CD14-positive monocyte (primary cell): ENCODE measurements at regions not wholly inside any gene's neighbourhood (a gene's known extent, or its start where the extent isn't known, plus 50 kb on each side); places are given as distances from the start of the nearest gene placed in this dataset.

Experiments
- DNase-seq, 3 donors: peaks; one replicate each; pipeline ENCODE4 v3.0.0-alpha.2; 2011 to 2022
- H2AFZ ChIP-seq: 2 replicates; pipeline ENCODE4 v1.6.0; 2012; ENCODE audit warnings: mild to moderate bottlenecking, low read depth, low read length, inconsistent platforms; ENCODE audit not compliant: insufficient read depth, poor library complexity, severe bottlenecking
- H3K27ac ChIP-seq, 2 donors: 1 replicate in 1 of 2; 2 replicates in 1 of 2; pipeline ENCODE4 v1.5.1; 2012 to 2013; ENCODE audit warnings: low read length in 2 of 2, control low read depth in 1 of 2, inconsistent platforms in 1 of 2, low read depth in 1 of 2, mild to moderate bottlenecking in 1 of 2
- H3K27me3 ChIP-seq, 2 donors: one replicate each; pipeline versions ENCODE4 v1.6.0 to v1.6.1; 2011 to 2013; ENCODE audit warnings: low read length in 2 of 2; ENCODE audit not compliant: control insufficient read depth in 2 of 2, insufficient read depth in 2 of 2
- H3K36me3 ChIP-seq, 2 donors: replicated peaks in 1 of 2; 1 replicate in 1 of 2; 2 replicates in 1 of 2; pipeline versions ENCODE4 v1.5.1 to v1.6.1; 2012 to 2013; ENCODE audit warnings: low read length in 2 of 2, control low read depth in 1 of 2, inconsistent platforms in 1 of 2, mild to moderate bottlenecking in 1 of 2; ENCODE audit not compliant: insufficient read depth in 2 of 2, control insufficient read depth in 1 of 2
- H3K4me1 ChIP-seq, 2 donors: 1 replicate in 1 of 2; 2 replicates in 1 of 2; pipeline versions ENCODE4 v1.5.1 to v1.6.1; 2012 to 2013; ENCODE audit warnings: low read length in 2 of 2, control low read depth in 1 of 2, inconsistent platforms in 1 of 2, mild to moderate bottlenecking in 1 of 2, moderate library complexity in 1 of 2; ENCODE audit not compliant: insufficient read depth in 2 of 2, control insufficient read depth in 1 of 2
- H3K4me2 ChIP-seq: replicated peaks from 2 replicates; pipeline ENCODE3; 2012; ENCODE audit warnings: low read length, moderate library complexity, mild to moderate bottlenecking; ENCODE audit not compliant: poor library complexity, severe bottlenecking; ENCODE audit errors: extremely low read depth
- H3K4me3 ChIP-seq, 3 experiments: fragments of 200-600 bp in 1 of 3; sonication (generic) in 1 of 3; replicated peaks in 1 of 3; 1 replicate in 2 of 3; 2 replicates in 1 of 3; pipeline ENCODE4 v1.5.1; 2011 to 2013; ENCODE audit warnings: low read length in 3 of 3, mild to moderate bottlenecking in 3 of 3, control low read depth in 2 of 3, low read depth in 2 of 3, inconsistent platforms in 1 of 3, moderate library complexity in 1 of 3
- H3K79me2 ChIP-seq: 2 replicates; pipeline ENCODE4 v1.6.0; 2012; ENCODE audit warnings: mild to moderate bottlenecking, control low read depth, inconsistent platforms, low read length, moderate library complexity; ENCODE audit not compliant: insufficient read depth
- H3K9ac ChIP-seq: 2 replicates; pipeline ENCODE4 v1.6.0; 2017; ENCODE audit warnings: low read length, mild to moderate bottlenecking; ENCODE audit not compliant: insufficient read depth, poor library complexity, severe bottlenecking
- H3K9me3 ChIP-seq, 2 donors: replicated peaks in 1 of 2; 1 replicate in 1 of 2; 2 replicates in 1 of 2; pipeline versions ENCODE4 v1.5.1 to v1.6.1; 2012 to 2013; ENCODE audit warnings: low read length in 2 of 2, control low read depth in 1 of 2; ENCODE audit not compliant: control insufficient read depth in 1 of 2, insufficient read depth in 1 of 2
- H4K20me1 ChIP-seq: 2 replicates; pipeline ENCODE4 v1.6.0; 2012; ENCODE audit warnings: mild to moderate bottlenecking, low read length, control low read depth, moderate library complexity; ENCODE audit not compliant: insufficient read depth
- H3K27ac Mint-ChIP-seq, 7 donors: one replicate each; pipeline ENCODE4 v1.8.0; 2020; ENCODE audit warnings: mild to moderate bottlenecking in 7 of 7, mixed read lengths in 7 of 7, moderate library complexity in 6 of 7, inconsistent platforms in 2 of 7
- H3K27me3 Mint-ChIP-seq, 3 donors: one replicate each; pipeline ENCODE4 v1.8.0; 2021 to 2022; ENCODE audit warnings: low read depth in 3 of 3, mild to moderate bottlenecking in 3 of 3, mixed read lengths in 3 of 3, moderate library complexity in 3 of 3, inconsistent platforms in 1 of 3
- H3K36me3 Mint-ChIP-seq, 2 donors: one replicate each; pipeline ENCODE4 v1.8.0; 2020; ENCODE audit warnings: mixed read lengths in 2 of 2, inconsistent platforms in 1 of 2, mild to moderate bottlenecking in 1 of 2
- H3K4me1 Mint-ChIP-seq: one replicate; pipeline ENCODE4 v1.8.0; 2020; ENCODE audit warnings: mild to moderate bottlenecking, mixed read lengths
- H3K4me3 Mint-ChIP-seq, 2 donors: one replicate each; pipeline ENCODE4 v1.8.0; 2020; ENCODE audit warnings: mild to moderate bottlenecking in 2 of 2, mixed read lengths in 2 of 2, moderate library complexity in 1 of 2
- H3K9me3 Mint-ChIP-seq, 7 donors: one replicate each; pipeline ENCODE4 v1.8.0; 2020 to 2022; ENCODE audit warnings: mixed read lengths in 7 of 7, mild to moderate bottlenecking in 6 of 7, moderate library complexity in 6 of 7, inconsistent platforms in 2 of 7
- WGBS: methylation state at CpG from one replicate; pipeline ENCODE4 v1.1.5; 2013; ENCODE audit warnings: missing lambda C conversion rate; ENCODE audit not compliant: insufficient coverage; 5-methylcytosine and 5-hydroxymethylcytosine counted together
- intact Hi-C, 2 donors: fragments of 100-400 bp; cut with micrococcal nuclease; formaldehyde crosslinking; loops; one replicate each; pipeline versions ENCODE4 v1.15.0 to v1.15.1; 2023
- TF ChIP-seq, protein P1 (sequence below): fragments of 200-600 bp; IDR thresholded peaks from one replicate; pipeline ENCODE4 v1.8.0; 2022; ENCODE audit warnings: antibody characterized with exemption, mild to moderate bottlenecking

DNA sequence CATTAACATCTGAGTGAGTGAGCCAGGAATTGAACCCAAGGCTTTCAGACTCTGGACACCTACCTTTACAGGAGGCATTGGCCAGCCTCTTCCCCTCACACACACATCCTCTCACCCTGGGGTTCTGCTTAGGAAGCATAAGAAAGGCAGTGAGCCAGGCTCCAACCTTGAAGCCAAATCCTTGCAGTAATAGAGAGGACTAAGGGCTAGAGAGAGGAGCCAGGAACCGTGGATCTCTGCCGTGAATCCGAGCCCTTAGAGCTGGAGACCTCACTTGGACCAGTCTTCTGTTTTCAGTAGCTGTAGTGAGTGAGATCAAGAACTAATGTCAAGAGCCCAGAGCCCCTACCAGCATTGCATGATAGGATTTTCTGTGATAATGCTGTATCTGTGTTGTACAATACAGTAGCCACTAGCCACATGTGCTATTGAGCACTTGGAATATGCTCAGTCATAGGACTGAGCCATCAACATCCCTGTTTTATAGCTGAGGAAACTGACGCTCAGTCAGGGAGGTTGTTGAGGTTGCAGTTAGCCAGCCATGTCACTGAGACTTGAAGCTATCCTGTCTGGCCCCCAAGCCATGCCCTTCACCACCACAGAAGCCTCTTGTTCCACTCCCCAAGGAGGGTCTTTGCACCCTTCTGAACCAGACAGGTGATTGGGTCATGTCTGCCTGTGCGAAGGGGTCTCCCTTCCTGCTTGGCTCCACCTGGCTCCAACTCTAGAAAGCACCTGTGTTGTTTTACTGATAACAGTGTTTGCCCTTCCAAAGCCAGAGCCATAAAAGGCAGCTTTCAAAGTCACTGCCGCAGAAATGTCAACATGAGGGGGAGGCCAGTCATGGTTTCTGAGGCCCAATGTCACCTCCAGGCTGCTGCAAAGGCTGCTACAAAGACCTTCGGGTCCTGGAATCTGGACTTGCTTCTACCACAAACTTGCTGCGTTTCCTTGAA is 101.1 kb upstream of the JUN start:
- WGBS: 72% methylated on average over 6 of the region's 8 CpGs
- no peaks in the 10 kb centered on the region for H3K27me3 ChIP-seq
- H3K4me3 Mint-ChIP-seq: no peak overlapping the region
- no peaks in the 10 kb centered on the region for H3K36me3 ChIP-seq
- H3K79me2 ChIP-seq: no peaks in the 10 kb centered on the region
- peaks cover 77% of the 10 kb centered on the region for H3K4me1 Mint-ChIP-seq
- intact Hi-C loops: loop anchor here (2.0 to 10.0 kb wide), 5 partner anchors 16 to 790 kb away; partner anchors contain the start of gene JUN (in 1 of the 2)
- H3K4me1 ChIP-seq: peaks cover 61 to 69% of the 10 kb centered on the region in 2 donors
- H3K4me2 ChIP-seq: no peak overlapping the region
- no peaks in the 10 kb centered on the region for H4K20me1 ChIP-seq
- H3K27ac ChIP-seq: peak overlapping the region; percentile 25 to 90
- DNase-seq: peak in 2 of 3 donors; percentile 53 to 60
- no peaks in the 10 kb centered on the region for H3K9me3 ChIP-seq
- no peaks in the 10 kb centered on the region for H3K9me3 Mint-ChIP-seq
- H3K4me3 ChIP-seq: no peak overlapping the region
- H3K27me3 Mint-ChIP-seq: peaks cover 0 to 3% (median 2%) of the 10 kb centered on the region in 3 donors
- H3K27ac Mint-ChIP-seq: peak overlapping the region; percentile 83 to 97 (median 95)
- TF ChIP-seq, protein P1, sequence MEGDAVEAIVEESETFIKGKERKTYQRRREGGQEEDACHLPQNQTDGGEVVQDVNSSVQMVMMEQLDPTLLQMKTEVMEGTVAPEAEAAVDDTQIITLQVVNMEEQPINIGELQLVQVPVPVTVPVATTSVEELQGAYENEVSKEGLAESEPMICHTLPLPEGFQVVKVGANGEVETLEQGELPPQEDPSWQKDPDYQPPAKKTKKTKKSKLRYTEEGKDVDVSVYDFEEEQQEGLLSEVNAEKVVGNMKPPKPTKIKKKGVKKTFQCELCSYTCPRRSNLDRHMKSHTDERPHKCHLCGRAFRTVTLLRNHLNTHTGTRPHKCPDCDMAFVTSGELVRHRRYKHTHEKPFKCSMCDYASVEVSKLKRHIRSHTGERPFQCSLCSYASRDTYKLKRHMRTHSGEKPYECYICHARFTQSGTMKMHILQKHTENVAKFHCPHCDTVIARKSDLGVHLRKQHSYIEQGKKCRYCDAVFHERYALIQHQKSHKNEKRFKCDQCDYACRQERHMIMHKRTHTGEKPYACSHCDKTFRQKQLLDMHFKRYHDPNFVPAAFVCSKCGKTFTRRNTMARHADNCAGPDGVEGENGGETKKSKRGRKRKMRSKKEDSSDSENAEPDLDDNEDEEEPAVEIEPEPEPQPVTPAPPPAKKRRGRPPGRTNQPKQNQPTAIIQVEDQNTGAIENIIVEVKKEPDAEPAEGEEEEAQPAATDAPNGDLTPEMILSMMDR: no peak
- H2AFZ ChIP-seq: peak overlapping the region; percentile 41
- H3K36me3 Mint-ChIP-seq: peaks cover 2 to 9% of the 10 kb centered on the region in 2 donors
- no peak overlapping the region for H3K9ac ChIP-seq

DNA sequence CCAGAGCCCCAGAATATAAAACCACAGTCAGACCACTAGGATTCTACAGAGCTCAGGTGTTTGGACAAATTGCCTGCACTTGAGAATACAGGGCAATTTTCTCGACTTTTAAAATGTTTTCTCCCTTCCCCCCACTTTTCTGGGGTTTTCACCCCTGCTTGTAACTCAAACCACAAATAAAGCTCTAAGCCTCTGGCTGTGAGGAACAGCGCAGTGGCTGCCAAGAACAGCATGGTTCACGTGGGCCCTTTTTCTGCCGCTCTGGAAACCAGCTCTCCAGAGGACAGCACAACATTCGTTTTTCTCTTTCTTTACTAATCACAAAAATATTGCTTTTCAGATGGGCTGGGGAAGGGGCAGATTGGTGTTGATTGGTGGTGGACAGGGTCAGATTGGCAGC is 102.2 kb upstream of the JUN start:
- DNase-seq: no peak
- no CpG with 5 or more reads among the region's 5 CpGs for WGBS
- Histone ChIP-seq H3K4me1 (peaks cover 61 to 65% of the 10 kb centered on the region in 2 donors), H4K20me1 (no peaks in the 10 kb centered on the region), H3K27me3 (no peaks in the 10 kb centered on the region), H3K36me3 (no peaks in the 10 kb centered on the region), H3K27ac (no peak overlapping the region), H2AFZ (no peak overlapping the region), H3K4me2 (no peak overlapping the region), H3K9me3 (no peaks in the 10 kb centered on the region), H3K79me2 (no peaks in the 10 kb centered on the region), H3K9ac (no peak overlapping the region), H3K4me3 (no peak overlapping the region)
- intact Hi-C loops: loop anchor here (2.0 to 10.0 kb wide), 3 partner anchors 15 to 789 kb away; no protein-coding TSS in a partner anchor
- Mint-ChIP-seq H3K9me3 (no peaks in the 10 kb centered on the region), H3K27me3 (peaks cover 0 to 2% (median 0%) of the 10 kb centered on the region in 3 donors), H3K36me3 (peaks cover 2 to 9% of the 10 kb centered on the region in 2 donors), H3K27ac (peak overlapping the region in 2 of 7 donors; percentile 57 to 92), H3K4me1 (peaks cover 70% of the 10 kb centered on the region), H3K4me3 (no peak overlapping the region)
- TF ChIP-seq, protein P1: no peak
